ENCODE measurements at regions not wholly inside any gene's neighbourhood (a gene's known extent, or its start where the extent isn't known, plus 50 kb on each side); places are given as distances from the start of the nearest gene placed in this dataset.

DNA sequence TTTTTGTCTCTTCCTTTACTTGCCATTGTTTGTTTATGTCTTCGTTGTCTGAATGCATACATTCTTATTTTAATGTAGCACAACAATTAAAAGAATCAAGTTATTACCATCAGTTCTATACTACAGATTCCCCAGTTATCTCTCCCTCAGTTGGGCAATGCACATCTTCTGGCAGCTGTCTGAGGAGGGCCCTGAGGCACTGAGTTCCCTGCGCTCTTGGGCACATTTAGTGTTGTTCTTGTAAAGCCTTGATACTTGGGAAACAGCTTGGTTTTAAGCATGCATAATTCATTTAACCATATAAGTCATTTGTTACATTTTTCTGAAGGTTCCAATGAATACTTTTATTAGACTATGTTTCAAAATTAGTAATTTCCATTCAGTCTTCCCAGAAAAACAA is 117.9 kb downstream of the C6orf118 start:
- Histone ChIP-seq H3K4me1 (ENCODE audit: insufficient read depth) (no peaks in the 10 kb centered on the region), H3K4me2 (ENCODE audit: unreplicated experiment) (no peak overlapping the region), H3K36me3 (ENCODE audit: low read depth) (0 out of 2 replicates have a peak, but pooled peaks cover 5% of the 10 kb centered on the region), H4K20me1 (ENCODE audit: insufficient read depth) (no peaks in the 10 kb centered on the region), H3K27me3 (replicated peaks; ENCODE audit: insufficient read depth) (no peaks in the 10 kb centered on the region), H3K79me2 (ENCODE audit: insufficient read depth) (no peaks in the 10 kb centered on the region), H3K9me2 (ENCODE audit: insufficient read depth) (no peaks in the 10 kb centered on the region), H2AFZ (no peak overlapping the region), H3K9ac (no peak overlapping the region), H3F3A (ENCODE audit: insufficient read depth) (no peaks in the 10 kb centered on the region), H3K4me3 (no peak overlapping the region), H3K27ac (no peak overlapping the region), H3K9me3 (ENCODE audit: low read depth) (peaks cover 6% of the 10 kb centered on the region)
- in situ Hi-C loops (cut with MboI), result no loop called here
- WGBS, 2 experiments (ENCODE audit: low coverage in 1 of 2, low lambda C conversion rate in 2 of 2, missing lambda C conversion rate in 2 of 2), result 71 to 75% methylated on average over 2 of the region's 2 CpGs
- DNase-seq, result no peak
- TF ChIP-seq EZH2phosphoT487 (IDR thresholded peaks at IDR 0.05; ENCODE audit: insufficient read depth, low read depth), result no peak
- no peak for TF ChIP-seq EZH2 (IDR thresholded peaks at IDR 0.05; ENCODE audit: insufficient read depth, poor library complexity, severe bottlenecking)

DNA sequence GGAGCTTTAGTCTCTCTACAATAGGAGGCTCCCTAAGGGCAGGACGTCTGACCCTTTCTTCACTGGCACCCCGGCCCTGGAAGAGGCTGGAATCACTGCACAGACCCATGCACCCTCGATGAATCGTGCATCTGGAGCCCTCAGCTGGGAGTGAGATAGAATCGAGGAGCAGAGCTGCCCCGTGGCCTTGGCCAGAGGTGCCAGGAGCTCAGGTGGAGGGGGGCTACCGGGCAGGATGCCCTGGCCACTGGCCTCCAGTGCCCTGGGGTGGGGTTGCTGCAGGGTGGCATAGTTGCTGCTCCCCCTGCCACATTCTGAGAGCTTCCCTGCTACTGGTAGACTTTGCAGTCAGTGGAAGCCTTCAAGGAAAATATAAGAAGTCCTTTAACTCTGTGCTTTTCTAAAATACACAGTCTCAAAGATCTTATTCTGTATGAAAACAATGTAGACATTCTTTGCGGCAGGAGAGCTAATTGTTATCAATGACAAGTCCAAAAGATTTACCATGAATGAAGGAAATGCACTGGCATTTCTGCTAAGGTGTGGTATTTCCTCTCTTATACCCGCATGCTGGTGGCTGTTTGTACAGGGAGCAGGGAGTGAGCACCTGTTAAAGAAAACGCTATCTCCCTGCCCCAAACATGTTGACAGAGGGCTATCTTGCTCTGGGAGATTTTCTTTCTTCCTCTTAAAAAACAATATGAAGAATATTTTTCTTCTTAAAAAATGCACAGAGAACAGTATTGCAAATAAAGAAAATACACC is 122.8 kb downstream of the C6orf118 start:
- in situ Hi-C loops (cut with MboI), result no loop called here
- WGBS, 2 experiments (ENCODE audit: low coverage in 1 of 2, low lambda C conversion rate in 2 of 2, missing lambda C conversion rate in 2 of 2), result 82 to 86% methylated on average over 10 of the region's 10 CpGs
- Histone ChIP-seq H3K4me1 (ENCODE audit: insufficient read depth) (peaks cover 41% of the 10 kb centered on the region), H3K36me3 (ENCODE audit: low read depth) (0 out of 2 replicates have a peak, but pooled peaks cover 5% of the 10 kb centered on the region), H3K9ac (no peak overlapping the region), H3K4me2 (ENCODE audit: unreplicated experiment) (no peak overlapping the region), H3K79me2 (ENCODE audit: insufficient read depth) (no peaks in the 10 kb centered on the region), H3F3A (ENCODE audit: insufficient read depth) (peaks cover 25% of the 10 kb centered on the region), H3K9me3 (ENCODE audit: low read depth) (peaks cover 6% of the 10 kb centered on the region), H3K4me3 (no peak overlapping the region), H3K27ac (no peak overlapping the region), H2AFZ (no peak overlapping the region), H3K9me2 (ENCODE audit: insufficient read depth) (no peaks in the 10 kb centered on the region), H3K27me3 (replicated peaks; ENCODE audit: insufficient read depth) (no peaks in the 10 kb centered on the region), H4K20me1 (ENCODE audit: insufficient read depth) (no peaks in the 10 kb centered on the region)
- DNase-seq, result no peak
- no peak for TF ChIP-seq EZH2phosphoT487 (IDR thresholded peaks at IDR 0.05; ENCODE audit: insufficient read depth, low read depth)
- no peak for TF ChIP-seq EZH2 (IDR thresholded peaks at IDR 0.05; ENCODE audit: insufficient read depth, poor library complexity, severe bottlenecking)

GRCh38 chr6:165186041-165186440 is 123.4 kb downstream of the C6orf118 start:
- peaks cover 47% of the 10 kb centered on the region for H3K4me1 ChIP-seq (ENCODE audit: insufficient read depth)
- H2AFZ ChIP-seq, result no peak overlapping the region
- DNase-seq, result peak; percentile 28
- no peak overlapping the region for H3K9ac ChIP-seq
- TF ChIP-seq EZH2 (IDR thresholded peaks at IDR 0.05; ENCODE audit: insufficient read depth, poor library complexity, severe bottlenecking) (no peak), EZH2phosphoT487 (IDR thresholded peaks at IDR 0.05; ENCODE audit: insufficient read depth, low read depth) (no peak)
- H3K27me3 ChIP-seq (replicated peaks; ENCODE audit: insufficient read depth), result no peaks in the 10 kb centered on the region
- no peaks in the 10 kb centered on the region for H3K9me2 ChIP-seq (ENCODE audit: insufficient read depth)
- no peaks in the 10 kb centered on the region for H4K20me1 ChIP-seq (ENCODE audit: insufficient read depth)
- H3K9me3 ChIP-seq (ENCODE audit: low read depth), result peaks cover 6% of the 10 kb centered on the region
- no peak overlapping the region for H3K27ac ChIP-seq
- H3K36me3 ChIP-seq (ENCODE audit: low read depth), result 0 out of 2 replicates have a peak, but pooled peaks cover 5% of the 10 kb centered on the region
- peaks cover 31% of the 10 kb centered on the region for H3F3A ChIP-seq (ENCODE audit: insufficient read depth)
- WGBS, 2 experiments (ENCODE audit: low coverage in 1 of 2, low lambda C conversion rate in 2 of 2, missing lambda C conversion rate in 2 of 2), result 69 to 78% methylated on average over 7 of the region's 7 CpGs
- H3K4me2 ChIP-seq (ENCODE audit: unreplicated experiment), result no peak overlapping the region
- in situ Hi-C loops (cut with MboI), result no loop called here
- H3K79me2 ChIP-seq (ENCODE audit: insufficient read depth), result no peaks in the 10 kb centered on the region
- H3K4me3 ChIP-seq, result no peak overlapping the region

DNA sequence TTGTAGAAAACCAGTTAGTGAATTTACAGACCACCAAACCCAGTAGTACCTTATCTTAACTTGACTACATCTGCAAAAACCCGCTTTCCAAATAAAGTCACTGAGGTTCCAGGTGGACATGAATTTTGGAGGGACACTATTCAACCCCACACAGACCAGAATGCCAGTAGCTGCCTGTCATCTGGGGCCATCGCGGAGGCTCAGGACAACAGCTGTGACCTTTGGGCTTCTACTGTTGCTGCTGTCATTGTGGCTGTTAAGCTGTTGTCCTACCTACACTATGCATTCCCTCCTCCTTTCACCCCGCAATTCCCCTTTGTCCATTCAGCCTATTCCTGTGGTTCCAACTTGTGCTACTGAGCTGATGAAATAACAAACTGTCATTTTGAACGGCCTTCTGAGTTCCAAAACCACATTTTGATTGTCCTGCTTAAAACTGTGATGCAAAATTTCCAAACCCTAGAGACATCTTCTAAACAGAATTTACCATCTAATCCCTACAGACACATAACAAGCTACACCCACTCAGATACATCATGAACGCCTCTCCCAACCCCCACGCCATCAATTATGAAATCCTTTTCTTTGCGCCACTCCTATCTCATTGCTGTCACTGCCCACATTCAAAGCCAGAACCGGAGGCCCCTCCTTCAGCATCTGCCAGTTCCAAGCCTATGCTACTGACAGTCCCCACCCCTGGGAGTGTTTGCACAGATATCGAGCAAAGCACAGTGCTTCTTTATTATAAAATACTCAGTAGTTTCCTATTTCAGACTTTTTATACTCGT is 125.0 kb downstream of the C6orf118 start:
- 31% methylated on average over 11 of the region's 11 CpGs for WGBS, 2 experiments (ENCODE audit: low coverage in 1 of 2, low lambda C conversion rate in 2 of 2, missing lambda C conversion rate in 2 of 2)
- H3K4me2 ChIP-seq (ENCODE audit: unreplicated experiment), result peak overlapping the region; percentile 44
- H3F3A ChIP-seq (ENCODE audit: insufficient read depth), result peaks cover 40% of the 10 kb centered on the region
- H2AFZ ChIP-seq, result peak overlapping the region; percentile 72
- in situ Hi-C loops (cut with MboI), result no loop called here
- no peaks in the 10 kb centered on the region for H3K36me3 ChIP-seq (ENCODE audit: low read depth)
- peaks cover 47% of the 10 kb centered on the region for H3K4me1 ChIP-seq (ENCODE audit: insufficient read depth)
- no peaks in the 10 kb centered on the region for H4K20me1 ChIP-seq (ENCODE audit: insufficient read depth)
- no peaks in the 10 kb centered on the region for H3K79me2 ChIP-seq (ENCODE audit: insufficient read depth)
- 0 out of 2 replicates have a peak overlapping the region, but pooled peaks have one; percentile 28 for H3K4me3 ChIP-seq
- peak overlapping the region; percentile 58 for H3K27ac ChIP-seq
- no peaks in the 10 kb centered on the region for H3K27me3 ChIP-seq (replicated peaks; ENCODE audit: insufficient read depth)
- H3K9ac ChIP-seq, result peak overlapping the region; percentile 30
- no peaks in the 10 kb centered on the region for H3K9me2 ChIP-seq (ENCODE audit: insufficient read depth)
- no peaks in the 10 kb centered on the region for H3K9me3 ChIP-seq (ENCODE audit: low read depth)
- TF ChIP-seq EZH2phosphoT487 (IDR thresholded peaks at IDR 0.05; ENCODE audit: insufficient read depth, low read depth), result no peak
- TF ChIP-seq EZH2 (IDR thresholded peaks at IDR 0.05; ENCODE audit: insufficient read depth, poor library complexity, severe bottlenecking), result no peak
- DNase-seq, result peak; percentile 72
